PFSK-1 (cell line): ENCODE measurements at regions not wholly inside any gene's neighbourhood (a gene's known extent, or its start where the extent isn't known, plus 50 kb on each side); places are given as distances from the start of the nearest gene placed in this dataset.

ENCODE experiments used
- FOXP2 ChIP-seq: optimal IDR thresholded peaks from 2 replicates; pipeline ENCODE3; 2011; ENCODE audit warnings: borderline replicate concordance, control low read depth, inconsistent platforms; ENCODE audit not compliant: insufficient read depth; ENCODE audit errors: extremely low read length, extremely low read depth
- POLR2AphosphoS5 ChIP-seq: IDR thresholded peaks from 2 replicates; pipeline ENCODE4 v1.6.1; 2012; ENCODE audit warnings: low read depth, mild to moderate bottlenecking, control low read depth, low read length, moderate library complexity
- SIN3A ChIP-seq: IDR thresholded peaks from 2 replicates; pipeline ENCODE4 v1.6.1; 2012; ENCODE audit warnings: mild to moderate bottlenecking, low read length, moderate library complexity, borderline replicate concordance; ENCODE audit not compliant: insufficient read depth
- TAF1 ChIP-seq: IDR thresholded peaks from 2 replicates; pipeline ENCODE4 v1.6.1; 2012; ENCODE audit warnings: low read length, control low read depth, borderline replicate concordance; ENCODE audit not compliant: insufficient read depth
- TF ChIP-seq, protein P1 (sequence below), 2 experiments: IDR thresholded peaks; 2 replicates each; pipeline versions ENCODE4 v1.6.1 to v1.8.0; 2011 to 2012; ENCODE audit warnings: low read depth in 2 of 2, low read length in 2 of 2, control low read depth in 1 of 2, inconsistent platforms in 1 of 2, mild to moderate bottlenecking in 1 of 2, moderate library complexity in 1 of 2; ENCODE audit not compliant: insufficient read depth in 1 of 2

DNA sequence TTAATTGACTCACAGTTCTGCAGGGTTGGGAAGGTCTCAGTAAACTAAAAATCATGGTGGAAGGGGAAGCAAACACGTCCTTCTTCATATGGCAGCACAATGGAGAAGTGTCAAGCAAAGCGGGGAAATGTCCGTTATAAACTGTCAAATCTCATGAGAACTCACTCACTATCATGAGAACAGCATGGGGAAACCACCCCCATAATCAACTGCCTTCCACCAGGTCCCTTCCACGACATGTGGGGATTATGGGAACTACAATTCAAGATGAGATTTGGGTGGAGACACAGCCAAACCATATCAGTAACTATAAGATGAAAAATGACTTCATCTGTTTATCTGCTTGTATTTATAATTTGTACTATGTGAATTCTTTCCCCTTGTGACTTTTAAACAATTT is 577.6 kb upstream of the MDGA2 start:
- TF ChIP-seq POLR2AphosphoS5 (no peak), TAF1 (no peak), SIN3A (no peak), FOXP2 (no peak)
- TF ChIP-seq, protein P1, sequence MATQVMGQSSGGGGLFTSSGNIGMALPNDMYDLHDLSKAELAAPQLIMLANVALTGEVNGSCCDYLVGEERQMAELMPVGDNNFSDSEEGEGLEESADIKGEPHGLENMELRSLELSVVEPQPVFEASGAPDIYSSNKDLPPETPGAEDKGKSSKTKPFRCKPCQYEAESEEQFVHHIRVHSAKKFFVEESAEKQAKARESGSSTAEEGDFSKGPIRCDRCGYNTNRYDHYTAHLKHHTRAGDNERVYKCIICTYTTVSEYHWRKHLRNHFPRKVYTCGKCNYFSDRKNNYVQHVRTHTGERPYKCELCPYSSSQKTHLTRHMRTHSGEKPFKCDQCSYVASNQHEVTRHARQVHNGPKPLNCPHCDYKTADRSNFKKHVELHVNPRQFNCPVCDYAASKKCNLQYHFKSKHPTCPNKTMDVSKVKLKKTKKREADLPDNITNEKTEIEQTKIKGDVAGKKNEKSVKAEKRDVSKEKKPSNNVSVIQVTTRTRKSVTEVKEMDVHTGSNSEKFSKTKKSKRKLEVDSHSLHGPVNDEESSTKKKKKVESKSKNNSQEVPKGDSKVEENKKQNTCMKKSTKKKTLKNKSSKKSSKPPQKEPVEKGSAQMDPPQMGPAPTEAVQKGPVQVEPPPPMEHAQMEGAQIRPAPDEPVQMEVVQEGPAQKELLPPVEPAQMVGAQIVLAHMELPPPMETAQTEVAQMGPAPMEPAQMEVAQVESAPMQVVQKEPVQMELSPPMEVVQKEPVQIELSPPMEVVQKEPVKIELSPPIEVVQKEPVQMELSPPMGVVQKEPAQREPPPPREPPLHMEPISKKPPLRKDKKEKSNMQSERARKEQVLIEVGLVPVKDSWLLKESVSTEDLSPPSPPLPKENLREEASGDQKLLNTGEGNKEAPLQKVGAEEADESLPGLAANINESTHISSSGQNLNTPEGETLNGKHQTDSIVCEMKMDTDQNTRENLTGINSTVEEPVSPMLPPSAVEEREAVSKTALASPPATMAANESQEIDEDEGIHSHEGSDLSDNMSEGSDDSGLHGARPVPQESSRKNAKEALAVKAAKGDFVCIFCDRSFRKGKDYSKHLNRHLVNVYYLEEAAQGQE (IDR thresholded peaks at IDR 0.05; ENCODE audit: insufficient read depth in 1 of 2, low read depth in 2 of 2, low read length in 2 of 2): no peak

DNA sequence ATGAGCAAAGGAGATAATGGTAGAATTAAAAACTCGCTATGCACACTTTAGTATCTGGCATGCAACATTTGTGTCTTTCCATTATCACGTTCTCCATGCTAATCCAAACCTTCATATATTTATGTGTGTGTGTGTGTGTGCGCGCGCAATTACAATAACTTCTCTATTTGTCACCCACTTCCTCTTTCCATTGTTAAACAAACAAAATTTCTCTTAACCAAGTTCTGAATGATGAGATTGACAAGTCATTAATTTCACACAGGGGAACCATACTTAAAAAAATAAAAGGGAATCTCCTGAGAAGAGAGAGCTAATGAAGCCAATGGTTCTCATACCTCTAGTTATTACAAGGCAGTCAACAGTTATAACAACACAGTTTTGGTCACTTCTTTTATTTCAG is 575.9 kb upstream of the MDGA2 start:
- TF ChIP-seq SIN3A (no peak), TAF1 (no peak), POLR2AphosphoS5 (no peak), FOXP2 (no peak)
- TF ChIP-seq, protein P1 (IDR thresholded peaks at IDR 0.05; ENCODE audit: insufficient read depth in 1 of 2, low read depth in 2 of 2, low read length in 2 of 2): no peak

DNA sequence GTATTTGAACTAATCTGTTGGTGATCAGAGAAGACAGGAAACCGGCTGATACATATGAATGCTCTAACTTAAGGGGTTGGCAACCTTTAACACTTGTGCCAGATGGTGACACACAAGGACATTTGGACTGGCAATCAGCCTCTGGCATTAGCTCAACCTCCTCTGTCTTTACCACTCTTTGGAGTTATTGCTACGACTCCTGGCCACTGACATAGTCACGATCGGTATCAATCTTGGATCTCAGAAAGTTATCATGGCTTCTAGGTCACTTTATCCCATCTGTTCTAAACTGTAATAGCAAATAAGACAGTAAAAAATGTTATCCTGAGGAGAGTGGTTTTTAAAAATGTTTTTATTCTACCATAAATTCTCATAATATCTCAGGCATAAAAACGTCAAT is 575.2 kb upstream of the MDGA2 start:
- no peak for TF ChIP-seq TAF1

DNA sequence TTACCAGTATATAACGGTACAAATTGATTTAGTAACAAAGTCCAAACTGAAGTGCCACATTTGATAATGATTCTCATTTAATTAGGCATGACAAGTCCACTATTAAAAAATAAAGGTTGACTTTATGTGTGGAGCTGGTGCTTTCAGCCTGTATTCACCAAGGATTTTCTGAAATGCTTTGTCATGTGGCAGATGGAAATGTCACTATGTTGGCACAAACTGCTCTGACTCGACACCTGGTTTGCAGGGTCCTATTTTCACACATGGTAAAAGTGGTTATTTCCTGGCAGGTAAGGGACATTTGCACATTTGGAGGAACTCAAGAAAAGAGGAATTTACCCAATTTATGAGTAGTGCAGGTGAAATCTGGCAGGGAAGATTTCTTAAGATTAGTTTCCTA is 572.6 kb upstream of the MDGA2 start:
- no peak for TF ChIP-seq SIN3A
- TF ChIP-seq FOXP2: no peak
- TF ChIP-seq POLR2AphosphoS5: no peak
- no peak for TF ChIP-seq TAF1
- TF ChIP-seq, protein P1 (IDR thresholded peaks at IDR 0.05; ENCODE audit: insufficient read depth in 1 of 2, low read depth in 2 of 2, low read length in 2 of 2): no peak

DNA sequence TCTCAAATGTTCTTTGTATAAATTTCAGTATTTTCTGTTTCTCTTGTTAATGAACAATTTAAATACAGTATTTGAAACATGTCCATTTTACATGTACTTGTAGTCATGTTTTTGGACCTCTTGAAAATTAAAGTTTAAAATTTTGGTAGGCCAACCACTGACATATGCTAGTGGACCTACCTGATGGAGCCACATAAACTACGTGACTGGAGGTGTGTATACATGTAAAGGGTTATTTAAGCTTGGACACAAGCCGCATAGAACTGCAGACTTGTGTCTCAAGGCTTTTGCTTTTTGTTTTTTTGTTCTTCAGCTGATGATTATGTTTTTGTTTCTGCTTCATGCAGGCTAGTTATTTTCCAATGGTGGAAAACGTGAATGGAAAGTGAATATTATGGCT is 568.5 kb upstream of the MDGA2 start:
- TF ChIP-seq, protein P1 (IDR thresholded peaks at IDR 0.05; ENCODE audit: insufficient read depth in 1 of 2, low read depth in 2 of 2, low read length in 2 of 2): no peak
- TF ChIP-seq FOXP2 (no peak), TAF1 (no peak), SIN3A (no peak), POLR2AphosphoS5 (no peak)
